ENCODE measurements at regions not wholly inside any gene's neighbourhood (a gene's known extent, or its start where the extent isn't known, plus 50 kb on each side); places are given as distances from the start of the nearest gene placed in this dataset.

DNA sequence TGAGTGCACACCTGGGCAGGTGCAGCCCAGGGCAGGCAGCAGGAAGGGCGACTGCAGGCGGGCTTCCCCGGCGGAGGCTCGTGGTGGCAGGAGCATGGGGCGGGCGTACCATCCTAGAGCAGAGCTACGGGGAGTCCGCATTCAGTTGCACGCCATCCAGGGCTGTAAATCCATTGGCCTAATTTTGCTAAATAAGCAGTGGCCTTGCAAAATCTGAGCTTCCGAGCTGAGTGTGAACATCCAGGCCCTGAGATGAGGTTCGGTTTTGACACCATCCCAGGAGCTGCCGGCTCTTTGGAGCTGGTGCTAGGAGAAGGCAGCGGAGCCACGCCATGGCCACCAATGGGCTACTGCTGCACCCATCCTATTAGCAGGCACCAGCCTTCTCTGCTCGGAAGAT lies 664.8 kb downstream of the BRD1 start:
- no peaks in the 10 kb centered on the region for H3K4me1 ChIP-seq (ENCODE audit: insufficient read depth, poor library complexity, severe bottlenecking)
- TF ChIP-seq CTCF (IDR thresholded peaks at IDR 0.05; ENCODE audit: poor library complexity, severe bottlenecking) = no peak
- DNase-seq (ENCODE audit: low spot score) (no peak), ATAC-seq (ENCODE audit: low read depth) (no peak)
- H3K27me3 ChIP-seq (ENCODE audit: insufficient read depth, poor library complexity, severe bottlenecking) = no peaks in the 10 kb centered on the region
- H3K27ac ChIP-seq (ENCODE audit: poor library complexity, severe bottlenecking) = no peak overlapping the region
- no peak overlapping the region for H3K4me3 ChIP-seq (ENCODE audit: severe bottlenecking)
- H3K36me3 ChIP-seq (ENCODE audit: low read depth) = no peaks in the 10 kb centered on the region
- no peaks in the 10 kb centered on the region for H3K9me3 ChIP-seq (ENCODE audit: severe bottlenecking)

DNA sequence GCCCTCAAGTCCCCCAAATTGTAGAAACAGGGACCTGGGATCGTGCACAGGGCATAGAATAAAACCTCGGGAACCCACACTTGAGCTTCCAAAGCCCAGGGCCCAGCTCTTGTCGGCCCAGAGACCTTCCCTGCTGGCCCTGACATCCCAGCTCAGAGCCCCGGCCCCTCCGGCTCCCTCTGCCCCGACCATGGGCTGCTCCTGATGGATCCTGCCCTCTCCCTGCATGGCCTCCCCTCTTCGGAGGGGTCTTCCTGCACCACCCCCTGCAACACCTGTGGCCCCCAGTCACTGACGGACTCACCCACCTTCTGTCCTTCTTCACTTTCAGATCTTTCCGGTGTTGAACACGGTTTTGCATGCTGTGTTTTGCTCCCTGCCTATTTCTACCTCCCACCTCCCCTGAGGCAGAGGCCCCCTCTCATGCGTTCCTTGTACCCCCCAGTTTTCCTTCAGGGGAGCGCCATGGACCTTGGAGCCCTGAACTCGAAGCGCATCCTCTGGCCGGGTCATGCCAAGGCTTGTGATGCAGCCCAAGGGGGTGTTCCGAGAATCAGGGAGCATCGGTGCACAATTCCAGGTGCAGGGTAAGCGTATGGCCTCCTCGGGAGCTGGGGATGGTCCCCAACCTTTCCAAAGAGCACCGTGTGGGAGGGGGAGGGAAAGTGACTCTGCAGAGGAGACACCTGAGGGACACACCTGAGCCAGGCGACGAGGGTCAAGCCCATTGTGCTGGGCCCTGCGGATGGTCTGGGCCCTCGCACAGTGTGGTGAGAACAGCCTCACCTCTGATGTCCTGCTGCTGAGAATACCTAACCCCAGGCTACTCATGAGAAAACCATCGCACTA lies 666.4 kb downstream of the BRD1 start:
- Histone ChIP-seq H3K36me3 (ENCODE audit: low read depth) (no peaks in the 10 kb centered on the region), H3K27ac (ENCODE audit: poor library complexity, severe bottlenecking) (no peak overlapping the region), H3K9me3 (ENCODE audit: severe bottlenecking) (no peaks in the 10 kb centered on the region), H3K4me1 (ENCODE audit: insufficient read depth, poor library complexity, severe bottlenecking) (no peaks in the 10 kb centered on the region), H3K4me3 (ENCODE audit: severe bottlenecking) (no peak overlapping the region), H3K27me3 (ENCODE audit: insufficient read depth, poor library complexity, severe bottlenecking) (no peaks in the 10 kb centered on the region)
- no peak for ATAC-seq (ENCODE audit: low read depth)
- DNase-seq (ENCODE audit: low spot score) = no peak
- no peak for TF ChIP-seq CTCF (IDR thresholded peaks at IDR 0.05; ENCODE audit: poor library complexity, severe bottlenecking)

DNA sequence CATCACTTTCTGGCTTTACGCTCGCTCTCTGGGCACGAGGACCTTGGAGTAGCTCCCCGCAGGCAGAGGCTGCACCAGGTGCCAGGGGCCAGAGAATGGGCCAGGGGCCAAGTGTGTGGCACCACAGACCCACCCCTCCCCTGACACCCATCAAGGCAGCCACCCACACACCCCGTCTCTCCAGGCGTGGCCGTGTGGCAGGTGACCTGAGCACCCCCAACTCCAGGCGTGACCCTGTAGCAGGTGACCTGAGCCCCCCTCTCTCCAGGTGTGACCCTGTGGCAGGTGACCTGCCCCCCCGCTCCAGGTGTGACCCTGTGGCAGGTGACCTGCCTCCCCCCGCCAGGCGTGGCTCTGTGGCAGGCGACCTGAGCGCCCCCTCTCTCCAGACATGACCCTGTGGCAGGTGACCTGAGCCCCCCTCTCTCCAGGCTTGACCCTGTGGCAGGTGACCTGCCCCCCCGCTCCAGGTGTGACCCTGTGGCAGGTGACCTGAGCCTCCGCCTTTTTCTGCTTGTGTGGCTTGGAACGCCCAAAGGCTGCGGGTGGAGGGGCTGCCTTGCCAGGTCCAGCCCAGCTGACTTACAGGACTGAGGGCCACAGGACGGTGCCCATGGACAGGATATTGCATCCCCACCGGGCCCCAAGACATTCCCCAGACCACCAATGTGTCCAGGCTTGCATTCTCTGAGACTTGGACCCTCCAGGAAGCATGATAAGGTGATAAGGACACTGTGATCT lies 667.2 kb downstream of the BRD1 start:
- H3K4me1 ChIP-seq (ENCODE audit: insufficient read depth, poor library complexity, severe bottlenecking) = no peaks in the 10 kb centered on the region
- no peak for ATAC-seq (ENCODE audit: low read depth)
- TF ChIP-seq CTCF (IDR thresholded peaks at IDR 0.05; ENCODE audit: poor library complexity, severe bottlenecking) = no peak
- H3K4me3 ChIP-seq (ENCODE audit: severe bottlenecking) = no peak overlapping the region
- peak; percentile 34 for DNase-seq (ENCODE audit: low spot score)
- no peaks in the 10 kb centered on the region for H3K9me3 ChIP-seq (ENCODE audit: severe bottlenecking)
- no peak overlapping the region for H3K27ac ChIP-seq (ENCODE audit: poor library complexity, severe bottlenecking)
- H3K36me3 ChIP-seq (ENCODE audit: low read depth) = no peaks in the 10 kb centered on the region
- no peaks in the 10 kb centered on the region for H3K27me3 ChIP-seq (ENCODE audit: insufficient read depth, poor library complexity, severe bottlenecking)

DNA sequence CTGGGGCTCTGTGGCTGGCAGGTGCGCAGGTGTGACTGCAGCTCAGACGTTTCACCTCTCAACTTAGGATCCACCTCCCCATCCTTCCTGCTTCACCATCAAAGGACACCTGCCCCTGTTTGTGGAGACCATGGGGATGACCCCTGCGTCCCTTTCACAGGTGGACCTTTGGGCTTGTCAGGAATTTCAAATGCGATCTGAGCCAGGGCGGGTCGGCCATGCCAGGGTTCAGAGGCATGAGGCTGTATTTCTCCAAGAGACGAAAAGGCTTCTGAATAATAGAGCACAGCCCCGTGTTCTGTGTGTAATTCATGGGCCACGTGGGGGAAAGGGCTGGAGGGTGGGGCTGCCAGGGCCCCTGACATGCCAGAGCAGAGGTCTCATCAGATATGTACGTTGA lies 668.0 kb downstream of the BRD1 start:
- no peak for TF ChIP-seq CTCF (IDR thresholded peaks at IDR 0.05; ENCODE audit: poor library complexity, severe bottlenecking)
- Histone ChIP-seq H3K9me3 (ENCODE audit: severe bottlenecking) (no peaks in the 10 kb centered on the region), H3K27ac (ENCODE audit: poor library complexity, severe bottlenecking) (no peak overlapping the region), H3K36me3 (ENCODE audit: low read depth) (no peaks in the 10 kb centered on the region), H3K4me1 (ENCODE audit: insufficient read depth, poor library complexity, severe bottlenecking) (no peaks in the 10 kb centered on the region), H3K4me3 (ENCODE audit: severe bottlenecking) (no peak overlapping the region), H3K27me3 (ENCODE audit: insufficient read depth, poor library complexity, severe bottlenecking) (no peaks in the 10 kb centered on the region)
- no peak for ATAC-seq (ENCODE audit: low read depth)
- no peak for DNase-seq (ENCODE audit: low spot score)
